ENCODE measurements at regions not wholly inside any gene's neighbourhood (a gene's known extent, or its start where the extent isn't known, plus 50 kb on each side); places are given as distances from the start of the nearest gene placed in this dataset.

DNA sequence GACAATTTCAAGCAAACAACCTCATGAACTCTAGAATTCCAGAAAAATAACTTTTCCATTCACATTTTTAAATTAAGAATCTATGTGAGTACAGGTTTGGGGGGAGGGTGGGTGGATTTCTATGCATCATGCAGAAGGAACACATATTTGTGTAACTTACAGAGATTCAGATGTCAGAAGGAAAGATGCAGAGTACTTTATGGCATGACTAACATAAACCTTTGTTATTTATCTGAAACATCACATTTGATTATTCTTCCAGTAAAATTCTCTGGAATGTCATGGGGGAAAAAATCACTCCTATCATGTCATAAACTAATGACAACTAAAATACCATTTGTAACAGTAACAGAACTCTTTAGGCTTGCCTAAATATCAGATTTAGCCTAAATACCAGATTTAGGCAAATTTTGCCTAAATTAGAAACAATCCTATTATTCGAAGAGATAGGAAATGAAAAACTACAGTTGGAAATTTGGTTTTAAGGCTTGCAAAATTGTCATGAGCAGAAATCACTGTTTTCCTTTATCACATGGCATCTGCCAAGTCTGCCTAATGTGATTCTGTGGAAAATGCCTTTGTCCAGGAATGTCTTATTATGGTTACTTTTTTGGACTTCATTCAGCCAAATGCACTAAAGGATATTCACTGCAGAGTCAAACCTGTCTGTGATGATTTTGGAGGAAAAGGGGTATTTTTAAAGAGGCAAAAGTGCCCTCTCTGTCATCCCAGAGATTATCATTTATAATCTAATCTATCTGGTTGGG, 527.7 kb upstream of the CELF2 start:
- no peak for FAIRE-seq

DNA sequence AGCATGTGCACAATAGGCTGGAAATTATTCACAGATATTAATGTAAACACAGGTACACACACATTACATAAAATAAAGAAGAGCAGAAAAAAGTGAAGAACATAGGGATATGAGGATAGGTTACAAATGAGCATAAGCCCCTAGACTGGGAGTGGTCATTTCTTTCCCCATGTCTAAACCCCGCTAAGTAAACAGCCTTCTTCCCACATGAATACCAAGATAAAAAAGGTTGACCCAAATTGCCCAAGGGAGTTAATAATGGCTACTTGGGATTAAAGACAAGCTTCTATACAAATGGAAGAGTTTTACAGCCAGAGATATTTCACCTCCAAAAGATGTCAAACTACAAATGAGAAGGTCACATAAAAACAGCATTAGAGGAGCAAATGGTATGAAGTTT, 527.1 kb upstream of the CELF2 start:
- TF ChIP-seq TAF1 (IDR thresholded peaks at IDR 0.05; ENCODE audit: borderline replicate concordance, low read depth, low read length) (no peak), POLR2AphosphoS5 (IDR thresholded peaks at IDR 0.05; ENCODE audit: low read depth, low read length) (no peak), POLR2A (IDR thresholded peaks at IDR 0.05; ENCODE audit: low read depth, low read length) (no peak)
- FAIRE-seq (no peak), DNase-seq (ENCODE audit: insufficient read length) (no peak)

More for the DNA sequence above, 527.7 kb upstream of the CELF2 start:
- TF ChIP-seq POLR2AphosphoS5 (IDR thresholded peaks at IDR 0.05; ENCODE audit: low read depth, low read length) (no peak), TAF1 (IDR thresholded peaks at IDR 0.05; ENCODE audit: borderline replicate concordance, low read depth, low read length) (no peak), POLR2A (IDR thresholded peaks at IDR 0.05; ENCODE audit: low read depth, low read length) (no peak)
- DNase-seq (ENCODE audit: insufficient read length): no peak

DNA sequence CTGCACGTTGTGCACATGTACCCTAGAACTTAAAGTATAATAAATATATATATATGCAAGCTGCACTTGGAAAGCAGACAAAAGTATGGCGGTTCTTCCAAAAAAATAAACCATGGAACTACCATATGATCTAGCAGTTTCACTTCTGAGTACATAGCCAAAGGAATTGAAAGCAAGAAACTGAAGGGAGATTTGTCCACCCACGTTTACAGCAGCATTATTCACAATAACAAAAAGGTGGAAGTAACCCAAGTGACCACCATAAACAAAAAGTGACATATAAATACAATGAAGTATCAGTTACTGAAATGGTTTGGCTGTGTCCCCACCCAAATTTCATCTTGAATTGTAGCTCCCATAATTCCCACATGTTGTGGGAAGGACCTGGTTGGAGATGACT, 525.3 kb upstream of the CELF2 start:
- no peak for FAIRE-seq
- TF ChIP-seq TAF1 (IDR thresholded peaks at IDR 0.05; ENCODE audit: borderline replicate concordance, low read depth, low read length) (no peak), POLR2A (IDR thresholded peaks at IDR 0.05; ENCODE audit: low read depth, low read length) (no peak), POLR2AphosphoS5 (IDR thresholded peaks at IDR 0.05; ENCODE audit: low read depth, low read length) (no peak)
- no peak for DNase-seq (ENCODE audit: insufficient read length)

DNA sequence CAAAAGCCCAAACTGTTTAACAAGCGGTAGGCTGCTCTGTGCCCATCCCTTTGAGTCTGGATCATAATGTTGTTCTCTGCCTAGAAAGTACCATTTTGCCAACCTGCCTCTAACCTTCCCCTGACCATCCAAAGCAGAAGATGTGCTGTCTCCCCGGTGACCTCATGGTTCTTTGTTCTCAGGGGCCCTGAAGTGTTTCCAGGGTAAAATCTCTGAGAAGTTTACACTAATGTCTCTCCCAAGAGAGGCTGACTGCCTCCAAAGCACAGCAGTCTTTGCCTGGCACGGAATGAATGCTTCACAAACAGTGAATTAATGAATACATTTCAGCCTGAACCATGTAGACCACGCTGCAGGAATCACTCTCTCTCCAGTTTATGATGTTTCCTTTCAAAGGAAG, 523.8 kb upstream of the CELF2 start:
- DNase-seq (ENCODE audit: insufficient read length): no peak
- no peak for TF ChIP-seq POLR2AphosphoS5 (IDR thresholded peaks at IDR 0.05; ENCODE audit: low read depth, low read length)
- no peak for TF ChIP-seq TAF1 (IDR thresholded peaks at IDR 0.05; ENCODE audit: borderline replicate concordance, low read depth, low read length)
- no peak for TF ChIP-seq POLR2A (IDR thresholded peaks at IDR 0.05; ENCODE audit: low read depth, low read length)
- FAIRE-seq: no peak

DNA sequence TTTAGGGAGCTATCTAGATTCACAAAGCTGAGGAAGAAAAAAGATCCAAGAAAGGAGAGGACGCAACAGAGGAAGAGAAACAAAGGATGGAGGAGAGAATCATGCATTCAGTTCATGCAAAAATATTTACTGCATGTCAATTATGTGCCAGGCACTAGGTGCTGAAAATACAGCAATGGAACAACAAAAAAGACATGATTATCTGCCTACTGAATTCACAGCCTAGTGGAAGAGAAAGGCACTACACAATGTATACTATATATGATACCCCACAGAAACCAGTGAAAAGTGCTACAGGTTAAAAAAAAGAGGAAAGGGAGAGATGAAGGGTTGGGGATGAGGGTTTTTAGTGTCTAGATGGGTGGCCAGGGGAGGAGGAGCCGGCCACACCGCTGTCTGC, 520.4 kb upstream of the CELF2 start:
- DNase-seq (ENCODE audit: insufficient read length) (no peak), FAIRE-seq (no peak)
- TF ChIP-seq POLR2A (IDR thresholded peaks at IDR 0.05; ENCODE audit: low read depth, low read length): no peak
- no peak for TF ChIP-seq POLR2AphosphoS5 (IDR thresholded peaks at IDR 0.05; ENCODE audit: low read depth, low read length)
- TF ChIP-seq TAF1 (IDR thresholded peaks at IDR 0.05; ENCODE audit: borderline replicate concordance, low read depth, low read length): no peak

DNA sequence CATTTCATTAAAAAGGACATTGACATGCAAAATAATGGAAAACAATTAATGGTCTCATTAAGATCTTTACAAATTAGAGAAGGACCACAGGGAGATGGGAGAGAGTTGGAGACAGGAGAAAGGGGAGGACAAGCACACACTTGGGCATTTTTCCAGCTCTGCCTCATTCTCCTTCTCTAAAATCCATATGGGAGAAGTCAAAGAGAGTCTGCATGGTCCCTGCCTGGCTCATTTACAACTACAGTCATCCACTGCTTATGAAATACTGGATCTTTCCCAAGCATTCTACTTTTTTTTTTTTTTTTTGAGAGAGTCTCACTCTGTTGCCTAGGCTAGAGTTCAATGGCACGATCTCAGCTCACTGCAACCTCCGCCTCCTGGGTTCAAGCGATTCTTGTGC, 518.9 kb upstream of the CELF2 start:
- no peak for FAIRE-seq
- TF ChIP-seq TAF1 (IDR thresholded peaks at IDR 0.05; ENCODE audit: borderline replicate concordance, low read depth, low read length) (no peak), POLR2AphosphoS5 (IDR thresholded peaks at IDR 0.05; ENCODE audit: low read depth, low read length) (no peak), POLR2A (IDR thresholded peaks at IDR 0.05; ENCODE audit: low read depth, low read length) (no peak)
- no peak for DNase-seq (ENCODE audit: insufficient read length)

DNA sequence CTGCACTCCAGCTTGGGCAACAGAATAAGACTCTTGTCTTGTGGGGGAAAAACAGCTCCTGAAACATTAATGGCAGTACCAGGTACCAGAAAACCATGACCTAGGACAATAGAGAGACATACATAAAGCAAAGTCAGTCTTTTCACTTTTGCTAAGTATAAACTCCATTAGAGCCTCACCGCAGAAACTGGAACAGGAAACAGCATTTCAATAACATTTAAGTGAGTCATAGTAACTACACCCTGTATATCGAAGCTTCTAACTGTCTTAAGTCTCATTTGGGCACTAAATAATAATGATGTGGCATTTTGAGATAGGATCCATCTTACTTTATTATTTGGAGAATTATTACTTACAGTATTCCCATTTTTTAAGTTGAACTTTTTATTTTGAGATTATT, 517.8 kb upstream of the CELF2 start:
- DNase-seq (ENCODE audit: insufficient read length): no peak
- FAIRE-seq: no peak
- TF ChIP-seq TAF1 (IDR thresholded peaks at IDR 0.05; ENCODE audit: borderline replicate concordance, low read depth, low read length) (no peak), POLR2A (IDR thresholded peaks at IDR 0.05; ENCODE audit: low read depth, low read length) (no peak), POLR2AphosphoS5 (IDR thresholded peaks at IDR 0.05; ENCODE audit: low read depth, low read length) (no peak)

DNA sequence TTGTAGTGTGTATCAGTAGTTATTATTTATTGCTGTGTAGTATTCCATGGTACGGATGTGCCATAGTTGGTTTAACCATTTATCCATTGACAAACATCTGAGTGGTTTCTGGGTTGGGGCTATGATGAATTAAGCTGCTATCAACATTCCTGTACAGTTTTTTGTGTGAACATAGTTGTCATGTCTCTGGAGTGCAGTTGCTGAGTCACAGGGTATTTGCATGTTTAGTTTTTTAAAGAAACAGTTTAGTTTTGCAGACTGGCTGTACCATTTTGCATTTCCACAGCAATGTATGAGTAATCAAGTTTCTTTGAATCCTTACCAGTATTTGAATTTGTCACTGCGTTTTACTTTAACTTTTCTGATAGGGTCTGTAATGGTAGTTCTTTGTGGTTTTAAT, 516.7 kb upstream of the CELF2 start:
- DNase-seq (ENCODE audit: insufficient read length) (no peak), FAIRE-seq (no peak)
- no peak for TF ChIP-seq TAF1 (IDR thresholded peaks at IDR 0.05; ENCODE audit: borderline replicate concordance, low read depth, low read length)
- no peak for TF ChIP-seq POLR2A (IDR thresholded peaks at IDR 0.05; ENCODE audit: low read depth, low read length)
- TF ChIP-seq POLR2AphosphoS5 (IDR thresholded peaks at IDR 0.05; ENCODE audit: low read depth, low read length): no peak

DNA sequence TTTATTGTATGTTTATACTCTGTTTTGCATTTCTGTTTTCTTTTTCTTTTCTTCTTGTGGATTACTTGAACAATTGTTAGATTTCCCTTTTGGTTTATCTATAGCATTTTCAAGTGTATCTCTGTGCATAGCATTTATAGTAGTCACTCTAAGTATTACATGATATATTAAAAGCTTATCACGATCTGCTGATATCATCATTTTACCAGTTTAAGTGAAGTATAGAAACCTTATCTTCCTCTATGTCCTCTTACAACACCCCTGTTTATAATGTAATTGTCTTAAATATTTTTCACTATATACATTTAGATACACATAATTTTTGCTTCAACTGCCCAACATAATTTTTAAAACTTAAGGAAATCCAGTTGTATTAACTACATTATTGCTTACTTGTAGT, 513.9 kb upstream of the CELF2 start:
- DNase-seq (ENCODE audit: insufficient read length) (no peak), FAIRE-seq (no peak)
- TF ChIP-seq TAF1 (IDR thresholded peaks at IDR 0.05; ENCODE audit: borderline replicate concordance, low read depth, low read length): no peak
- TF ChIP-seq POLR2AphosphoS5 (IDR thresholded peaks at IDR 0.05; ENCODE audit: low read depth, low read length): no peak
- TF ChIP-seq POLR2A (IDR thresholded peaks at IDR 0.05; ENCODE audit: low read depth, low read length): no peak

DNA sequence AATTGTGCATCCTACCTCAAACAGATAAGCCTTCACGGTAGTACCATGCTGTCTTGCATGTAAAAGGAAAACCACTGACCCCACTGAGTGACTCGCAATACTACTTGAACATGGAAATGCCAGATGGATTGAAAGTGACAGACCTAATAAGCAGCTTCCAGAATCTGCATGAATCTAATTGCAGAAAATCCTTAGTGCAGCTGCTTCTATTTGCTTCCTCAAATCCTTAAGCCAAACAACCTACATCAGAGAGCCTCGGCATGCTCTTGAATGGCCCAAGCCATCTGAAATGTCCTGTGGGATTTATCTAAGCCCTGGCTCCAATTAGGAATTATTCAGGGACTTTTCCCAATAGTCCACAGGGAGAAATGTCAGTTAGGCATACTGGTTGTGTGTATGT, 509.5 kb upstream of the CELF2 start:
- no peak for FAIRE-seq
- DNase-seq (ENCODE audit: insufficient read length): no peak
- TF ChIP-seq TAF1 (IDR thresholded peaks at IDR 0.05; ENCODE audit: borderline replicate concordance, low read depth, low read length) (no peak), POLR2AphosphoS5 (IDR thresholded peaks at IDR 0.05; ENCODE audit: low read depth, low read length) (no peak), POLR2A (IDR thresholded peaks at IDR 0.05; ENCODE audit: low read depth, low read length) (no peak)

DNA sequence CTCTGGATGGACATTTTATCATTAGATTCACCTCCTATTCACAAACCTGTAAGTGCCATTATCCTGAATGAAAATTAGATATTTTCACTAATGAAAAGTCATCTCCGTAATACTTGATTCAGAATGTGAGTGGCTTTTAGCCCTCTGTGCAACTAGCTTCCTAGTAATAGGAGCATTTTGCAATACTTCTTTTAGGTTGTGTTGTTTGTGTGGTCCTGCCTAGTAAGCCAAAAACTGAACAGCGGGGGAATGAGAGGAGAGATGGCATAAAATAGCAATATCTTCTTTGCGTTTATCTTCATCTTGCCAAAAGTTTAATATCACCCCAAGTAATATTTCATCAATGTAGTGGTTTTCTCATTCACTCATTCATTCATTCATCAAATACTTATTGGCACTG, 507.5 kb upstream of the CELF2 start:
- TF ChIP-seq POLR2AphosphoS5 (IDR thresholded peaks at IDR 0.05; ENCODE audit: low read depth, low read length) (no peak), POLR2A (IDR thresholded peaks at IDR 0.05; ENCODE audit: low read depth, low read length) (no peak), TAF1 (IDR thresholded peaks at IDR 0.05; ENCODE audit: borderline replicate concordance, low read depth, low read length) (no peak)
- DNase-seq (ENCODE audit: insufficient read length): no peak
- no peak for FAIRE-seq

DNA sequence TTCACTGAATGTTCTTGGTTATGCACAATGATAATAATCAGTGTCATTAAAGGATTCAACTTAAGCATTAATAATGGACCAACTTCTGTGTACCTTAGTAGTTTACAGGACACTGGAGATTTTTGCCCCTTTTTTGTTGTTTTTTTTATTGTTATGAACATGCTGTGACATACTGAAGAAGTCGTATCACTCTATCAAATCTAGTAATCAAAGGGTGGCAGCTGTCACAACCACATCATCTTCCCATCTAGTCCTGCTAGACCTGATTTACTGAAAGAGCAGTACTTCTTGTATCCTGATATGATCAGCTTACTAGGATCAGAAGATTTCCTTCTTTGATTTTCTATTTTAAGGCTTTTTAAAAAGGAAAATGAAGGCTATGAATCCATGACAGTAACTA, 504.6 kb upstream of the CELF2 start:
- DNase-seq (ENCODE audit: insufficient read length): no peak
- no peak for TF ChIP-seq POLR2AphosphoS5 (IDR thresholded peaks at IDR 0.05; ENCODE audit: low read depth, low read length)
- no peak for TF ChIP-seq TAF1 (IDR thresholded peaks at IDR 0.05; ENCODE audit: borderline replicate concordance, low read depth, low read length)
- no peak for TF ChIP-seq POLR2A (IDR thresholded peaks at IDR 0.05; ENCODE audit: low read depth, low read length)
- FAIRE-seq: no peak
